Left ventricle myocardium inferior (tissue), 1 donor: ENCODE measurements at regions not wholly inside any gene's neighbourhood (a gene's known extent, or its start where the extent isn't known, plus 50 kb on each side); places are given as distances from the start of the nearest gene placed in this dataset.

Experiments
- DNase-seq: peaks from one replicate; pipeline ENCODE4 v3.0.0-alpha.2; 2020
- H3K27ac ChIP-seq: fragments of 200-600 bp; replicated peaks from 2 replicates; pipeline ENCODE4 v1.8.0; 2021
- H3K27me3 ChIP-seq: fragments of 200-600 bp; 2 replicates; pipeline ENCODE4 v1.8.0; 2021; ENCODE audit warnings: low read depth
- H3K36me3 ChIP-seq: fragments of 200-600 bp; 2 replicates; pipeline ENCODE4 v1.8.0; 2021
- H3K4me1 ChIP-seq: fragments of 200-600 bp; 2 replicates; pipeline ENCODE4 v1.8.0; 2021
- H3K4me3 ChIP-seq: fragments of 200-600 bp; 2 replicates; pipeline ENCODE4 v1.8.0; 2021; ENCODE audit warnings: mild to moderate bottlenecking, moderate library complexity
- H3K9me3 ChIP-seq: fragments of 200-600 bp; replicated peaks from 2 replicates; pipeline ENCODE4 v1.8.0; 2021
- CTCF ChIP-seq: fragments of 200-600 bp; IDR thresholded peaks from 2 replicates; pipeline ENCODE4 v1.8.0; 2021; ENCODE audit warnings: antibody characterized with exemption, mild to moderate bottlenecking, borderline replicate concordance
- intact Hi-C: fragments of 100-400 bp; cut with micrococcal nuclease; formaldehyde crosslinking; loops from one replicate; pipeline ENCODE4 v1.11.0; 2022
- donor health status: DM: no; HTN: yes; CAD: no; lungs with severe emphysema.

GRCh38 chr7:81420526-81421226 is 349.2 kb downstream of the HGF start:
- no peak for TF ChIP-seq CTCF
- DNase-seq: no peak
- Histone ChIP-seq H3K4me1 (no peaks in the 10 kb centered on the region), H3K9me3 (no peaks in the 10 kb centered on the region), H3K27ac (no peak overlapping the region), H3K4me3 (no peak overlapping the region), H3K27me3 (no peaks in the 10 kb centered on the region), H3K36me3 (no peaks in the 10 kb centered on the region)
- intact Hi-C loops: no loop called here

- no peak for DNase-seq
- H3K4me1 ChIP-seq: no peaks in the 10 kb centered on the region
- TF ChIP-seq CTCF: no peak
- H3K36me3 ChIP-seq: no peaks in the 10 kb centered on the region
- H3K27me3 ChIP-seq: no peaks in the 10 kb centered on the region
- H3K4me3 ChIP-seq: no peak overlapping the region
- H3K9me3 ChIP-seq: no peaks in the 10 kb centered on the region
- intact Hi-C loops: no loop called here
- no peak overlapping the region for H3K27ac ChIP-seq
Observed at GRCh38 chr7:81419731-81420130, 350.1 kb downstream of the HGF start.

GRCh38 chr7:81416659-81417058 is 353.2 kb downstream of the HGF start:
- H3K36me3 ChIP-seq: no peaks in the 10 kb centered on the region

GRCh38 chr7:81415181-81415580 is 354.7 kb downstream of the HGF start:
- H3K4me3 ChIP-seq: no peak overlapping the region
- no peaks in the 10 kb centered on the region for H3K9me3 ChIP-seq
- no peaks in the 10 kb centered on the region for H3K4me1 ChIP-seq
- DNase-seq: no peak
- no peak for TF ChIP-seq CTCF
- intact Hi-C loops: no loop called here
- H3K27me3 ChIP-seq: no peaks in the 10 kb centered on the region
- H3K36me3 ChIP-seq: no peaks in the 10 kb centered on the region
- H3K27ac ChIP-seq: no peak overlapping the region

More at GRCh38 chr7:81416659-81417058, 353.2 kb downstream of the HGF start:
- TF ChIP-seq CTCF: no peak
- H3K4me1 ChIP-seq: no peaks in the 10 kb centered on the region
- intact Hi-C loops: no loop called here
- DNase-seq: no peak
- no peaks in the 10 kb centered on the region for H3K9me3 ChIP-seq
- H3K27me3 ChIP-seq: no peaks in the 10 kb centered on the region
- no peak overlapping the region for H3K27ac ChIP-seq
- no peak overlapping the region for H3K4me3 ChIP-seq

GRCh38 chr7:81414411-81414810 is 355.4 kb downstream of the HGF start:
- intact Hi-C loops: no loop called here
- DNase-seq: no peak

More at GRCh38 chr7:81414411-81414810, 355.4 kb downstream of the HGF start:
- Histone ChIP-seq H3K4me1 (no peaks in the 10 kb centered on the region), H3K27ac (no peak overlapping the region), H3K9me3 (no peaks in the 10 kb centered on the region), H3K4me3 (no peak overlapping the region), H3K27me3 (no peaks in the 10 kb centered on the region), H3K36me3 (no peaks in the 10 kb centered on the region)
- no peak for TF ChIP-seq CTCF
